Thoracic aorta (tissue), 2 donors: ENCODE measurements at regions not wholly inside any gene's neighbourhood (a gene's known extent, or its start where the extent isn't known, plus 50 kb on each side); places are given as distances from the start of the nearest gene placed in this dataset.

Source experiments
- ATAC-seq: fragments of 150-250 bp; one replicate; pipeline ENCODE4 v1.8.0; 2017; ENCODE audit warnings: low read depth; ENCODE audit not compliant: insufficient number of reproducible peaks, low FRiP score
- DNase-seq: peaks from one replicate; pipeline ENCODE4 v3.0.0-alpha.2; 2020; ENCODE audit warnings: low spot score
- H3K27ac ChIP-seq, 2 donors: fragments of 200-600 bp; sonication (generic); 1 replicate in 1 of 2; 2 replicates in 1 of 2; pipeline ENCODE4 v1.5.1; 2016; ENCODE audit warnings: mild to moderate bottlenecking in 2 of 2, moderate library complexity in 2 of 2
- H3K27me3 ChIP-seq: fragments of 200-600 bp; sonication (generic); replicated peaks from 2 replicates; pipeline ENCODE4 v1.6.0; 2016; ENCODE audit warnings: mild to moderate bottlenecking; ENCODE audit not compliant: insufficient read depth
- H3K36me3 ChIP-seq: fragments of 200-600 bp; sonication (generic); one replicate; pipeline ENCODE4 v1.5.1; 2016
- H3K4me1 ChIP-seq, 2 donors: fragments of 200-600 bp; sonication (generic); 1 replicate in 1 of 2; 2 replicates in 1 of 2; pipeline versions ENCODE4 v1.5.1 to v1.6.0; 2016; ENCODE audit warnings: low read depth in 2 of 2, mild to moderate bottlenecking in 1 of 2; ENCODE audit not compliant: control insufficient read depth in 1 of 2
- H3K4me3 ChIP-seq: fragments of 200-600 bp; sonication (generic); 2 replicates; pipeline ENCODE4 v1.5.1; 2016; ENCODE audit warnings: mild to moderate bottlenecking
- H3K9me3 ChIP-seq: fragments of 200-600 bp; sonication (generic); 2 replicates; pipeline ENCODE4 v1.5.1; 2016
- CTCF ChIP-seq: fragments of 200-600 bp; sonication (generic); IDR thresholded peaks from one replicate; pipeline ENCODE4 v1.5.1; 2019; ENCODE audit warnings: antibody characterized with exemption

GRCh38 chr15:66649235-66649984 lies 52.6 kb upstream of the SMAD6 start:
- TF ChIP-seq CTCF = no peak
- DNase-seq = no peak
- ATAC-seq = no peak
- Histone ChIP-seq H3K4me3 (no peak overlapping the region), H3K4me1 (peaks cover 11 to 45% of the 10 kb centered on the region in 2 donors), H3K27me3 (no peaks in the 10 kb centered on the region), H3K27ac (no peak overlapping the region), H3K36me3 (no peaks in the 10 kb centered on the region), H3K9me3 (no peaks in the 10 kb centered on the region)

GRCh38 chr15:66650433-66650832 lies 51.6 kb upstream of the SMAD6 start:
- no peak overlapping the region for H3K4me3 ChIP-seq
- H3K27ac ChIP-seq = no peak overlapping the region
- TF ChIP-seq CTCF = no peak
- no peaks in the 10 kb centered on the region for H3K9me3 ChIP-seq
- ATAC-seq = no peak
- no peaks in the 10 kb centered on the region for H3K27me3 ChIP-seq
- DNase-seq = no peak
- H3K4me1 ChIP-seq = peaks cover 11 to 45% of the 10 kb centered on the region in 2 donors
- H3K36me3 ChIP-seq = no peaks in the 10 kb centered on the region

DNA sequence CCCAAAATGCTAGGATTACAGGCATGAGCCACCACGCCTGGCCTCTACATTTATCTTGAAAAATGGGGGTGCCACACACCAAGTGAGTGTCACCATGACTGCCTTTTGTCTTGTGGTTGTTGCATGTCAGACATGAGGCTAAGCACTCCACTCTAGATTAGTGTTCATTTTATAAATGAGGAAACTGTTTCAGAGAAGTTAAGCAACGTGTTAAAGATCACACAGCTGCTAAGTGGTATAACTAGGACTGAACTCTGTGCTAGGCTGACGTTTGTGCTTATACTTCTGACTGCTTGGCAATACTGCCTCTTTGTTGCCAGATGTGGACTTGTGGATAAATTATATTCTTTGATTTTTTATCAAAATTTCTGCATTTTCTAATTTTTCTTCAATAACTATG lies 50.8 kb upstream of the SMAD6 start:
- H3K36me3 ChIP-seq = no peaks in the 10 kb centered on the region
- no peak for ATAC-seq
- H3K9me3 ChIP-seq = no peaks in the 10 kb centered on the region
- DNase-seq = no peak
- H3K27ac ChIP-seq = no peak overlapping the region
- no peak for TF ChIP-seq CTCF
- no peak overlapping the region for H3K4me3 ChIP-seq
- H3K27me3 ChIP-seq = no peaks in the 10 kb centered on the region
- H3K4me1 ChIP-seq = peaks cover 11 to 39% of the 10 kb centered on the region in 2 donors

- Histone ChIP-seq H3K27me3 (no peaks in the 10 kb centered on the region), H3K4me3 (no peak overlapping the region), H3K4me1 (peaks cover 6 to 30% of the 10 kb centered on the region in 2 donors), H3K9me3 (no peaks in the 10 kb centered on the region), H3K27ac (no peak overlapping the region), H3K36me3 (no peaks in the 10 kb centered on the region)
- DNase-seq = no peak
- ATAC-seq = no peak
- TF ChIP-seq CTCF = no peak
Measured at GRCh38 chr15:66651913-66652642, 50.0 kb upstream of the SMAD6 start.
